ENCODE measurements at regions not wholly inside any gene's neighbourhood (a gene's known extent, or its start where the extent isn't known, plus 50 kb on each side); places are given as distances from the start of the nearest gene placed in this dataset.
"Not testable (repeated sequence)": the region's sequence is repeated elsewhere in the genome, so short reads cannot be mapped to it uniquely, and the experiment has no call there.

GRCh38 chr12:30278401-30278800 lies 417.3 kb downstream of the IPO8 start:
- CTCF ChIA-PET = no interaction called here

GRCh38 chr12:30272515-30272914 lies 423.2 kb downstream of the IPO8 start:
- H3K4me3 ChIP-seq (ENCODE audit: insufficient read depth, low read depth, low read length); DNase-seq; H3K27me3 ChIP-seq (ENCODE audit: control insufficient read depth, insufficient read depth, low read length); H4K20me1 ChIP-seq (ENCODE audit: insufficient read depth, low read length); H3K9ac ChIP-seq (ENCODE audit: low read depth, low read length); H3K23ac ChIP-seq (ENCODE audit: low read depth, low read length); POLR2A ChIA-PET (ENCODE audit: unreplicated experiment); H2AK5ac ChIP-seq (ENCODE audit: low read depth, low read length); H3K36me3 ChIP-seq (ENCODE audit: control insufficient read depth, insufficient read depth, low read length); H4K5ac ChIP-seq (ENCODE audit: low read depth, low read length); H3K18ac ChIP-seq (ENCODE audit: low read depth, low read length); H3K4me2 ChIP-seq (ENCODE audit: low read depth, low read length); H2AK9ac ChIP-seq (replicated peaks; ENCODE audit: low read depth, low read length, poor library complexity); H3K27ac ChIP-seq (ENCODE audit: insufficient read depth, low read length); H4K8ac ChIP-seq (ENCODE audit: low read depth in 2 of 2, low read length in 2 of 2); H2BK5ac ChIP-seq (ENCODE audit: low read depth, low read length, poor library complexity, severe bottlenecking); dilution Hi-C loops (cut with HindIII; ENCODE audit: low sequenced_read_pairs, unreplicated experiment); H3K14ac ChIP-seq (replicated peaks; ENCODE audit: low read depth, low read length); H2BK15ac ChIP-seq (ENCODE audit: low read depth, low read length); CTCF ChIA-PET; H3K56ac ChIP-seq (ENCODE audit: extremely low read depth, insufficient read depth, low read length); H3K9me3 ChIP-seq (ENCODE audit: control insufficient read depth, insufficient read depth, low read length); H3K4ac ChIP-seq (ENCODE audit: low read depth, low read length); BruUV-seq (replicated peaks); H4K91ac ChIP-seq (ENCODE audit: insufficient read depth, low read depth, low read length); H3K9me1 ChIP-seq (ENCODE audit: insufficient read depth, low read length); ATAC-seq (ENCODE audit: low read depth); H2BK120ac ChIP-seq (ENCODE audit: low read depth, low read length); H3K4me1 ChIP-seq (ENCODE audit: control insufficient read depth, insufficient read depth, low read length); H3K79me1 ChIP-seq (ENCODE audit: low read depth in 1 of 2, low read length in 2 of 2); H2AFZ ChIP-seq (replicated peaks; ENCODE audit: low read length, poor library complexity); H2BK20ac ChIP-seq (ENCODE audit: low read depth, low read length); in situ Hi-C loops (cut with MboI; ENCODE audit: low sequenced_read_pairs); intact Hi-C loops (cut with micrococcal nuclease): not testable (repeated sequence)
- no CpG with 5 or more reads among the region's 1 CpG for WGBS, 2 experiments (ENCODE audit: extremely low coverage in 2 of 2, insufficient read length in 1 of 2)

More at GRCh38 chr12:30278401-30278800, 417.3 kb downstream of the IPO8 start:
- DNase-seq (no peak), ATAC-seq (ENCODE audit: low read depth) (no peak)
- H3K79me1 ChIP-seq (ENCODE audit: low read depth in 1 of 2, low read length in 2 of 2) = no peaks in the 10 kb centered on the region
- no peak overlapping the region for H3K4me2 ChIP-seq (ENCODE audit: low read depth, low read length)
- no peaks in the 10 kb centered on the region for H4K20me1 ChIP-seq (ENCODE audit: insufficient read depth, low read length)
- no peak overlapping the region for H3K9ac ChIP-seq (ENCODE audit: low read depth, low read length)
- H2AK9ac ChIP-seq (replicated peaks; ENCODE audit: low read depth, low read length, poor library complexity) = no peak overlapping the region
- no peak overlapping the region for H2AK5ac ChIP-seq (ENCODE audit: low read depth, low read length)
- BruUV-seq (replicated peaks) = no TSS peak
- intact Hi-C loops (cut with micrococcal nuclease) (no loop called here), dilution Hi-C loops (cut with HindIII; ENCODE audit: low sequenced_read_pairs, unreplicated experiment) (no loop called here), in situ Hi-C loops (cut with MboI; ENCODE audit: low sequenced_read_pairs) (no loop called here)
- H4K8ac ChIP-seq (ENCODE audit: low read depth in 2 of 2, low read length in 2 of 2) = no peak overlapping the region
- H3K4ac ChIP-seq (ENCODE audit: low read depth, low read length) = no peak overlapping the region
- no peak overlapping the region for H4K91ac ChIP-seq (ENCODE audit: insufficient read depth, low read depth, low read length)
- no peaks in the 10 kb centered on the region for H3K4me1 ChIP-seq (ENCODE audit: control insufficient read depth, insufficient read depth, low read length)
- H3K14ac ChIP-seq (replicated peaks; ENCODE audit: low read depth, low read length) = no peak overlapping the region
- no peak overlapping the region for H2BK20ac ChIP-seq (ENCODE audit: low read depth, low read length)
- H3K36me3 ChIP-seq (ENCODE audit: control insufficient read depth, insufficient read depth, low read length) = no peaks in the 10 kb centered on the region
- H2BK120ac ChIP-seq (ENCODE audit: low read depth, low read length) = no peak overlapping the region
- H2AFZ ChIP-seq (replicated peaks; ENCODE audit: low read length, poor library complexity) = no peak overlapping the region
- no peak overlapping the region for H3K56ac ChIP-seq (ENCODE audit: extremely low read depth, insufficient read depth, low read length)
- H3K4me3 ChIP-seq (ENCODE audit: insufficient read depth, low read depth, low read length) = no peak overlapping the region
- H3K27me3 ChIP-seq (ENCODE audit: control insufficient read depth, insufficient read depth, low read length) = no peaks in the 10 kb centered on the region
- no peak overlapping the region for H3K27ac ChIP-seq (ENCODE audit: insufficient read depth, low read length)
- POLR2A ChIA-PET (ENCODE audit: unreplicated experiment) = no interaction called here
- H4K5ac ChIP-seq (ENCODE audit: low read depth, low read length) = no peak overlapping the region
- H3K18ac ChIP-seq (ENCODE audit: low read depth, low read length) = no peak overlapping the region
- H3K23ac ChIP-seq (ENCODE audit: low read depth, low read length) = no peak overlapping the region
- TF ChIP-seq MXI1 (IDR thresholded peaks at IDR 0.05; ENCODE audit: borderline replicate concordance, low read depth, low read length) (no peak), MAZ (IDR thresholded peaks at IDR 0.05; ENCODE audit: borderline replicate concordance, low read depth, low read length) (no peak), USF2 (IDR thresholded peaks at IDR 0.05; ENCODE audit: low read depth, low read length) (no peak), MAFK (IDR thresholded peaks at IDR 0.05; ENCODE audit: low read depth, low read length) (no peak), FOS (IDR thresholded peaks at IDR 0.05; ENCODE audit: low read depth, low read length) (no peak), BHLHE40 (IDR thresholded peaks at IDR 0.05; ENCODE audit: low read depth, low read length) (no peak)
- no peaks in the 10 kb centered on the region for H3K9me3 ChIP-seq (ENCODE audit: control insufficient read depth, insufficient read depth, low read length)
- no peak overlapping the region for H2BK5ac ChIP-seq (ENCODE audit: low read depth, low read length, poor library complexity, severe bottlenecking)
- no peak overlapping the region for H2BK15ac ChIP-seq (ENCODE audit: low read depth, low read length)
- no peaks in the 10 kb centered on the region; the same call in 1 of the 2 replicates for H3K9me1 ChIP-seq (ENCODE audit: insufficient read depth, low read length)
